PFSK-1 (cell line): ENCODE measurements at regions not wholly inside any gene's neighbourhood (a gene's known extent, or its start where the extent isn't known, plus 50 kb on each side); places are given as distances from the start of the nearest gene placed in this dataset.

ENCODE experiments used
- FOXP2 ChIP-seq: optimal IDR thresholded peaks from 2 replicates; pipeline ENCODE3; 2011; ENCODE audit warnings: borderline replicate concordance, control low read depth, inconsistent platforms; ENCODE audit not compliant: insufficient read depth; ENCODE audit errors: extremely low read length, extremely low read depth
- POLR2AphosphoS5 ChIP-seq: IDR thresholded peaks from 2 replicates; pipeline ENCODE4 v1.6.1; 2012; ENCODE audit warnings: low read depth, mild to moderate bottlenecking, control low read depth, low read length, moderate library complexity
- REST ChIP-seq, 2 experiments: IDR thresholded peaks; 2 replicates each; pipeline versions ENCODE4 v1.6.1 to v1.8.0; 2011 to 2012; ENCODE audit warnings: low read depth in 2 of 2, low read length in 2 of 2, control low read depth in 1 of 2, inconsistent platforms in 1 of 2, mild to moderate bottlenecking in 1 of 2, moderate library complexity in 1 of 2; ENCODE audit not compliant: insufficient read depth in 1 of 2
- SIN3A ChIP-seq: IDR thresholded peaks from 2 replicates; pipeline ENCODE4 v1.6.1; 2012; ENCODE audit warnings: mild to moderate bottlenecking, low read length, moderate library complexity, borderline replicate concordance; ENCODE audit not compliant: insufficient read depth
- TAF1 ChIP-seq: IDR thresholded peaks from 2 replicates; pipeline ENCODE4 v1.6.1; 2012; ENCODE audit warnings: low read length, control low read depth, borderline replicate concordance; ENCODE audit not compliant: insufficient read depth

GRCh38 chr17:71948703-71949422 is 172.0 kb upstream of the SOX9 start:
- TF ChIP-seq TAF1 (no peak), SIN3A (no peak)

DNA sequence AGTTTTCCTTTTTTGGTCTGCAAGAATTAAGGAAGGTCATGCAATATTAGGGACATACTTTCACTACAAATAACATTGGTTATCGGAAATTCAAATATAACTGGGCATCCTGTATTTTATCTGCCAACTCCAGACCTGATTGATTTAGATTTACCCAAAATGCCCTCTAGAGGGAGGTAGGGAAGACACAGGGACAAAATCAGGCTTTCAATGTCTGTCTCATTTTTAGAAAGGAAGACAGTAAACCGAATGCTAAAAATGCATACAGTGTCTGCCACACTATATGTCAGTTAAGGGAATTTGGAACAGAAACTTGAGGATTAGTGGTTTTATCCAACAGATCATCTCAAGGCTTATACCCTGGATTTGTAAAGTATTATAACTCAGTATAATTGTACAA is 161.7 kb upstream of the SOX9 start:
- TF ChIP-seq SIN3A (no peak), FOXP2 (no peak), REST (IDR thresholded peaks at IDR 0.05; ENCODE audit: insufficient read depth in 1 of 2, low read depth in 2 of 2, low read length in 2 of 2) (no peak), POLR2AphosphoS5 (no peak), TAF1 (no peak)

DNA sequence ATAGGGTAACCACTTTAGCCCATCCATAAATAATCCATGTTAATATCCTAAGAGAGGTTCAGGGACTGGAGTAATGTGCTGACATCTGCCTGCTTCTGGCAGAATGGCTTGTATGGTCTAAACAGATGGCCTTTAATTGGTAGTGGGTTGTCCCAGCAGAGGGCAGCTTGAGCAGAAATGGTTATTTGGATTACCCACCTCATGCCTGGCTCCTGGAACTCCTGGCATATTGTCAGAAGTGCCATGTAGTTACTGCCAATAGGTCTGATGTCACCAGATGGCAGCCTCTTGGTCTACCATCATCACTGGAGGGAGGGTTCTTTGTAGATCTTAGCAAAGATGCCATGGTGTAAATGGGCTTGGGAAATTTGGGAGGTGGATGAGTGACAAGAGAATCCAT is 157.5 kb upstream of the SOX9 start:
- TF ChIP-seq REST (IDR thresholded peaks at IDR 0.05; ENCODE audit: insufficient read depth in 1 of 2, low read depth in 2 of 2, low read length in 2 of 2), result no peak
- no peak for TF ChIP-seq SIN3A
- no peak for TF ChIP-seq FOXP2
- no peak for TF ChIP-seq TAF1
- TF ChIP-seq POLR2AphosphoS5, result no peak

- TF ChIP-seq POLR2AphosphoS5 (no peak), REST (IDR thresholded peaks at IDR 0.05; ENCODE audit: insufficient read depth in 1 of 2, low read depth in 2 of 2, low read length in 2 of 2) (no peak), SIN3A (no peak), FOXP2 (no peak), TAF1 (no peak)
These were observed 157.0 kb upstream of the SOX9 start for GRCh38 chr17:71963791-71964190.

DNA sequence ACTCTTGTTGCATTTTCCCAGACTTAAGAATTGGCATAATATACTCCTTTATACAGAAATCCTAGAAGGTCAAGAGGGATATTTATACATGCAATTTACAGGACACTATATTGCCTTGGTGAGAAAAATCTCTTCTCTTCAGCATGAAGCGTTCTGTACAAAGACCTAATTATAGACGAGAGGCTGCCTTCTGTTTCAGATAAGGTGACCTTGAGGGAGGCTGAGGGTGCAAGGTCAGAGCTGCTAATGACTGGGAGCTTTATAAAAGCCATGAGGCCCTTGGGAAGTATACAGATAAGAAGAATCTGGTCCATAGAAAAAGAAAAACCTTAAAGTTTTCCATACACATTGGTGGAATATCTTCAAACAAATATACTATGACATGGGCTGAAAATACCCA is 156.3 kb upstream of the SOX9 start:
- TF ChIP-seq REST (IDR thresholded peaks at IDR 0.05; ENCODE audit: insufficient read depth in 1 of 2, low read depth in 2 of 2, low read length in 2 of 2) (no peak), POLR2AphosphoS5 (no peak), FOXP2 (no peak), SIN3A (no peak), TAF1 (no peak)
